ENCODE measurements at regions not wholly inside any gene's neighbourhood (a gene's known extent, or its start where the extent isn't known, plus 50 kb on each side); places are given as distances from the start of the nearest gene placed in this dataset.

GRCh38 chr2:64797881-64798575, 144.3 kb upstream of the SERTAD2 start:
- Histone ChIP-seq H3K27me3 (replicated peaks; ENCODE audit: insufficient read depth, low read length) (no peaks in the 10 kb centered on the region), H3K4me1 (ENCODE audit: low read length) (no peaks in the 10 kb centered on the region), H3K9me2 (replicated peaks; ENCODE audit: insufficient read depth, low read length) (no peaks in the 10 kb centered on the region), H3F3A (ENCODE audit: insufficient read depth, low read length) (no peaks in the 10 kb centered on the region), H3K27ac (ENCODE audit: low read length) (no peak overlapping the region), H4K20me1 (ENCODE audit: insufficient read depth, low read length) (no peaks in the 10 kb centered on the region), H3K79me2 (ENCODE audit: low read length) (no peaks in the 10 kb centered on the region), H2AFZ (ENCODE audit: low read length) (no peak overlapping the region), H3K4me3 (ENCODE audit: low read length) (no peak overlapping the region), H3K9ac (ENCODE audit: low read length) (no peak overlapping the region), H3K9me3 (replicated peaks; ENCODE audit: insufficient read depth, low read length) (no peaks in the 10 kb centered on the region), H3K36me3 (replicated peaks; ENCODE audit: insufficient read depth, low read length) (no peaks in the 10 kb centered on the region), H3K4me2 (ENCODE audit: low read depth, low read length) (no peak overlapping the region)
- DNase-seq = no peak
- TF ChIP-seq EZH2 (optimal IDR thresholded peaks at IDR 0.05; ENCODE audit: low read depth, low read length) (no peak), CTCF (IDR thresholded peaks at IDR 0.05; ENCODE audit: low read length) (no peak), EZH2phosphoT487 (IDR thresholded peaks at IDR 0.05; ENCODE audit: low read length) (no peak)

GRCh38 chr2:64799592-64800252, 146.0 kb upstream of the SERTAD2 start:
- Histone ChIP-seq H3K36me3 (replicated peaks; ENCODE audit: insufficient read depth, low read length) (no peaks in the 10 kb centered on the region), H2AFZ (ENCODE audit: low read length) (no peak overlapping the region), H3K79me2 (ENCODE audit: low read length) (no peaks in the 10 kb centered on the region), H3K27ac (ENCODE audit: low read length) (no peak overlapping the region), H3K9ac (ENCODE audit: low read length) (no peak overlapping the region), H3K9me2 (replicated peaks; ENCODE audit: insufficient read depth, low read length) (no peaks in the 10 kb centered on the region), H4K20me1 (ENCODE audit: insufficient read depth, low read length) (no peaks in the 10 kb centered on the region), H3K4me3 (ENCODE audit: low read length) (no peak overlapping the region), H3K4me1 (ENCODE audit: low read length) (no peaks in the 10 kb centered on the region), H3K9me3 (replicated peaks; ENCODE audit: insufficient read depth, low read length) (no peaks in the 10 kb centered on the region), H3K4me2 (ENCODE audit: low read depth, low read length) (no peak overlapping the region), H3K27me3 (replicated peaks; ENCODE audit: insufficient read depth, low read length) (no peaks in the 10 kb centered on the region), H3F3A (ENCODE audit: insufficient read depth, low read length) (no peaks in the 10 kb centered on the region)
- no peak for DNase-seq
- TF ChIP-seq EZH2phosphoT487 (IDR thresholded peaks at IDR 0.05; ENCODE audit: low read length) (no peak), CTCF (IDR thresholded peaks at IDR 0.05; ENCODE audit: low read length) (no peak), EZH2 (optimal IDR thresholded peaks at IDR 0.05; ENCODE audit: low read depth, low read length) (no peak)

- H3K9me3 ChIP-seq (replicated peaks; ENCODE audit: insufficient read depth, low read length) = no peaks in the 10 kb centered on the region
- H3K36me3 ChIP-seq (replicated peaks; ENCODE audit: insufficient read depth, low read length) = no peaks in the 10 kb centered on the region
These were observed 150.1 kb upstream of the SERTAD2 start for GRCh38 chr2:64803776-64804175.

More at GRCh38 chr2:64803776-64804175, 150.1 kb upstream of the SERTAD2 start:
- Histone ChIP-seq H3K9ac (ENCODE audit: low read length) (no peak overlapping the region), H2AFZ (ENCODE audit: low read length) (no peak overlapping the region), H3F3A (ENCODE audit: insufficient read depth, low read length) (no peaks in the 10 kb centered on the region), H3K4me3 (ENCODE audit: low read length) (no peak overlapping the region), H3K4me2 (ENCODE audit: low read depth, low read length) (no peak overlapping the region), H3K27ac (ENCODE audit: low read length) (no peak overlapping the region), H3K27me3 (replicated peaks; ENCODE audit: insufficient read depth, low read length) (no peaks in the 10 kb centered on the region), H3K79me2 (ENCODE audit: low read length) (no peaks in the 10 kb centered on the region), H3K4me1 (ENCODE audit: low read length) (peaks cover 11% of the 10 kb centered on the region), H4K20me1 (ENCODE audit: insufficient read depth, low read length) (no peaks in the 10 kb centered on the region), H3K9me2 (replicated peaks; ENCODE audit: insufficient read depth, low read length) (no peaks in the 10 kb centered on the region)
- DNase-seq = no peak
- no peak for TF ChIP-seq CTCF (IDR thresholded peaks at IDR 0.05; ENCODE audit: low read length)
- TF ChIP-seq EZH2 (optimal IDR thresholded peaks at IDR 0.05; ENCODE audit: low read depth, low read length) = no peak
- no peak for TF ChIP-seq EZH2phosphoT487 (IDR thresholded peaks at IDR 0.05; ENCODE audit: low read length)

Data from MM.1S (cell line).